GM19463 (cell line): ENCODE measurements at regions not wholly inside any gene's neighbourhood (a gene's known extent, or its start where the extent isn't known, plus 50 kb on each side); places are given as distances from the start of the nearest gene placed in this dataset.
"Not testable (repeated sequence)": the region's sequence is repeated elsewhere in the genome, so short reads cannot be mapped to it uniquely, and the experiment has no call there.

Experiments
- ATAC-seq: cut with Tn5 transposase; IDR thresholded peaks from one replicate; pipeline ENCODE4 v1.9.1; 2021; ENCODE audit warnings: mild to moderate bottlenecking, moderate library complexity; ENCODE audit not compliant: unreplicated experiment

DNA sequence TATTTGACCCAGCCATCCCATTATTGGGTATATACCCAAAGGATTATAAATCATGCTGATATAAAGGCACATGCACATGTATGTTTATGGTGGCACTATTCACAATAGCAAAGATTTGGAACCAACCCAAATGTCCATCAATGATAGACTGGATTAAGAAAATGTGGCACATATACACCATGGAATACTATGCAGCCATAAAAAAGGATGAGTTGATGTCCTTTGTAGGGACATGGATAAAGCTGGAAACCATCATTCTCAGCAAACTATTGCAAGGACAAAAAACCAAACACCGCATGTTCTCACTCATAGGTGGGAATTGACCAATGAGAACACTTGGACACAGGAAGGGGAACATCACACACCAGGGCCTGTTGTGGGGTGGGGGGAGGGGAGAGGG is 147.3 kb upstream of the STK26 start:
- not testable (repeated sequence) for ATAC-seq

DNA sequence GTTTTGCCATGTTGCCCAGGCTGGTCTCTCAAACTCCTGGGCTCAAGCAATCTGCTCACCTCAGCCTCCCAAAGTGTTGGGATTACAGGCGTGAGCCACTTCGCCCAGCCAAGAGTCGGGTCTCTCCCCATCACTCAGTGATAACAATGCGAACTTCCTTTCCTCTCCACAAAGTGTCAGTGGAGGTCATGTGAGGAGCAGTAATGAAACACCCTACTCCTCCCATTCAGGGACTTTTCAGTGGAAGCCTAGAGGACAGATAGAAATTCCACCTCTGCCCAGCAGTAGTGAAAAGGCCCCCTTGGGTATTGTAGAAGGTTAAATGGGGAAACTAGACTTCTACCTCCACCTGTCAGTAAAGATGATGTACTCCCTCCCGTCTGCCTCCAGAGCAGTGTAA is 141.9 kb upstream of the STK26 start:
- ATAC-seq: no peak

DNA sequence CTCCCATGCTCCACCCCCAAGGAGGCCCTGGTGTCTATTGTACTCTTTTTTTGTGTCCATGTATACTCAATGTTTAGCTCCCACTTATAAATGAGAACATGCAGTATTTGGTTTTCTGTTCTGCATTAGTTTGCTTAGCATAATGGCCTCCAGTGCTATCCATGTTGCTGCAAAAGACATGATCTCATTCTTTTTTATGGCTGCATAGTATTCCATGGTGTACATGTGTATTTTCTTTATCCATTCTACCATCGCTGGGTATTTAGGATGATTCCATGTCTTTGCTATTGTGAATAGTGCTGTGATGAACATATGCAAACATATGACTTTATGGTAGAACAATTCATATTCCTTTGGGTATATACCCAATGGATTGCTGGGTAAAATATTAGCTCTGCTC is 138.1 kb upstream of the STK26 start:
- not testable (repeated sequence) for ATAC-seq

DNA sequence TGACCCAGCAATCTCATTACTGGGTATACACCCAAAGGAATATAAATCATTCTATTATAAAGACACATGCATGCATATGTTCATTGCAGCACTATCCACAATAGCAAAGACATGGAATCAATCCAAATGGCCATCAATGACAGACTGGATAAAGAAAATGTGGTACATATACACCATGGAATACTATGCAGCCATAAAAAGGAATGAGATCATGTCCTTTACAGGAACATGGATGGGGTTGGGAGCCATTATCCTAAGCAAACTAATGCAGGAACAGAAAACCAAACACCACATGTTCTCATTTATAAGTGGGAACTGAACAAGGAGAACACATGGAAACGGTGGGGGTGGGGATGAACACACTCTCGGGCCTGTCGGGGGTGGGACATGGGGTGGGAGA is 129.2 kb upstream of the STK26 start:
- ATAC-seq: not testable (repeated sequence)

- no peak for ATAC-seq
Observed at GRCh38 chrX:131894995-131895394, 128.1 kb upstream of the STK26 start.

- ATAC-seq: no peak
Observed at GRCh38 chrX:131895807-131896206, 127.3 kb upstream of the STK26 start.

DNA sequence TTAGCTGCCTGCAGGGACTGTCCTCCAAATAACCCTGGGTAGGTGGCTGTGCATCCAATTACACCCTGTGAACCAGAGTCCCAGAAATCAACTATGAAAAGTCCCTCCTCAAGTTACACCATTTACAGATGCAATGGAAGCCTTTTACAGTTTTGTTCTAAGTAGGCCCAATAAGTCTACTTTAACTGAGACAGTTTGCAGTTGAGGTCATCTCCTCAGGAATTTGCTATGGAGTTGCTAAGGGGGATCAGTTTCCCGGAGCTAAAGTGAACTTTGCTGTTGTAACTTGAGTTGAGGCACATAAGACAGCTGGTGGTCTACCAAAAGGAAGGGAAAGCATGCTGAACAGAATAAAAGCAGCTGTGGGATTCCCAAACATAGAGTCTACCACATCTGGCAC is 121.6 kb upstream of the STK26 start:
- ATAC-seq: no peak

DNA sequence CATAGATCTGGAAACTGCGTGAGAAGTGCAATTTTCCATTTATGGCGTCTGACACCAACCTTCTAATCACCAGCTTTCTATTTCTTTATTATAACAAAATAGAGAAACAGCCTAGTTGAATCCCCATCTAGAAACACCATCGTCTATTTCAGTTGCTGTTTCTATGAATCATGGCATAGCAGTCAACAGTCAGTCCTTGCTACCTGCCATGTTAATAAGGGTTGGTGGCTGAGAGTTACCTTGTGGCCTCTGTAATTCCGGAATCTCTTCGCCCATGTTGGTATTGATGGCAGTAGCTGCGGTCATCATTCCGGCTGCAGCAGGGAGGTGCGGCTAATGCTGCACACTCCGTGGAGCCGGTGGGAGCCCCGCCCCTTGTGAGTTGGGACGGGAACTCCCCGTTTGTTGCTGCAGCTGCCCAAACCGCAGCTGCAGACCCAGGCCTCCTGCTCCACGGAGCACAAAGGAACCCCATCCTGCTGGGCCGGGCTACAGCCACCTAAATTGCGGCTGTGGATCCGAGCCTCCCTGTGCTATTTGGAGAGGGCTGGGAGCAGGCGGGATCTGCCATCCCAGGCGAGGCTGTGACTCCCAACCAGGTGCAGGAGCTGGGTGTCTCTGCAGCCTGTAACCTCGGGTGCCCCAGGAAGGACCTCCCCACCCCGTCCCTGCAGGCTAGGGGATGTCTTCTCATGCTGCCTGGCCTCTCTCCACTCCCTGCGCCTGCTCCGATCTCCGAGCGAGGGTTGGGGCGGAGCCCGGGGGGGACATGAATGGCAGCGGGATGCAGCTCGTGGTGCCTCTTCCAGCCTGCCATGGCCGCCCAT is 115.4 kb upstream of the STK26 start:
- ATAC-seq: no peak

DNA sequence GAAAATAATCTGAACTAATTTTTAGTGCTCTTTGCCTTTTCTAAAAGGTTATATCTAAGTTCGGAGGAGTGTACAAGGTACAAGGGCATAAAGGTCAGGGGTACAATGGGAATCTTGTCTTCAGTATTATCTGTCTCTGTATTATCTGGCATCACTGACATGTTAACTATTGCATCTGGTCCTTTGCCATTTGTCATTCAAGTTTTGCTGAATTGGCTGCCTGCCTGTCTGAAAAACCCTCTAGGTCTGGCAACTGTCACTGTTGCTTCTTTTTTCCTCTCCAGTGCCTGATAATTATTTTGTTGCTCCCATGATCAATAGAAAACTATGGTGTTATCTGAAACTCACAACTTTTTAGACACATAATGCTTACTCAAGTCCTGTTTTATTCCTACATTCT is 112.5 kb upstream of the STK26 start:
- ATAC-seq: no peak

- ATAC-seq: no peak
Observed at GRCh38 chrX:131915488-131915887, 107.6 kb upstream of the STK26 start.

- no peak for ATAC-seq
Observed at GRCh38 chrX:131917588-131917987, 105.5 kb upstream of the STK26 start.

GRCh38 chrX:131918839-131919238 is 104.3 kb upstream of the STK26 start:
- ATAC-seq: no peak

GRCh38 chrX:131923614-131924250 is 99.4 kb upstream of the STK26 start:
- ATAC-seq: no peak

GRCh38 chrX:131938749-131939148 is 84.4 kb upstream of the STK26 start:
- ATAC-seq: no peak

GRCh38 chrX:131942034-131942433 is 81.1 kb upstream of the STK26 start:
- ATAC-seq: no peak

DNA sequence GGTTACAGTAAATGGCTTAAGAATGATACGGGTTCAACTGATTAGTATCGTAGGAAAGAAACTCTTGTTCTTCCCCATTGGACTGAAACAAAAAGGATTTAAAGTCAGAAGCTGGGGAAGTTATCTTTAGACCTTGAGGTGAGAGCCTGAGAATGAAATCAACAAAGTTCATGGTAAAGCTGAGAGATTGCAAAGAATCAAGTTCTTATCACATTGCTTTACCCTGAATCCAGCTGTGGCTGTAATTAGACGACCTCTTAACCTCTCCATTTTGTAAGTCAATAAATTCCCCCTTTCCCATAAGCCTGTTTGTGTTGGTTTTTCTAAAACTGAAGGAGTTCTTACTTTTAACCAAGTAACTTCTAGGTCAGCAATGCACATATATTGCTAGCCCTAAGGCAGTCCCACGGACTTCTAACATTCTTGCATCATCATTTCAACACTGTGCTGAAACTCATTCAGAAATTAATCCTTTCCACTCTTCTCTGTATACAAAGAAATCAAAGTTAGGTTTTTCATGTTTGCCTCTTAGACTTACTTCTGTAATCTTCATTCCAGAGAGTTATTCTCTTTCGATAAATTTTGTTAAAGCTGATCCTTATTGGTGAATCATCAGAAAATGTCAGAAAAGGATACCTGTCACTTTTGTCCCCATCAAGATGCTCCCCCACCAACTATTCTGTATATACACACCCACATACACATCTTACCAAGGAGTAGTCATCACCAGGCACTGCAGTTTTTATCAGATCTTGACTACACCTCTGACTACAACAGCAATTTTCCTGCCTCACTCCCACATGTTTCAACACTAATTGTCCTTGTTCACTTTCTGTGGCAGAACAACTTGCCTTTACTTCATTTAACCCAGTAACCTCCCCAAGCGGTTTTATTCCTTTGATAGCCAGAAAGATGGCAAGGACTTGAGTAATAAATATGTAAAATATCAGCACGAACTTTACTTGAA is 77.9 kb upstream of the STK26 start:
- ATAC-seq: no peak

DNA sequence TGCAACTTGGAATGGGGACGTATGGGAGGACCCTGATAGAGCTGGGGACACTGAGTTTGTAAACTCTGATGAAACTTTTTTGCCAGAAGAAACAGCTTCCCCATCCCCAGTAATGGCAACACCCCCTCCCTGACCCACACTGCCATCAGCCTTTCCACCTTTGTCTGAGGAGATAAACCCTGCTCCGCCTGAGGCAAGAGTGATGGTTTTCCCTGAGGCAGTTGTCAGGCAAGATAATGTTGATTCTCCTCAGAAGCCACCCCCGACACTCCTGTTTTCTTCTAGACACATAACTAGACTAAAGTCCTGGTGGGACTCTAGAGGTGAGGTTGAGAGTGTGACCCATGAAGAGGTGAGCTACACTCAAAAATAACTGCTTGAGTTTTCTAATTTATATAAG is 71.9 kb upstream of the STK26 start:
- ATAC-seq: no peak

DNA sequence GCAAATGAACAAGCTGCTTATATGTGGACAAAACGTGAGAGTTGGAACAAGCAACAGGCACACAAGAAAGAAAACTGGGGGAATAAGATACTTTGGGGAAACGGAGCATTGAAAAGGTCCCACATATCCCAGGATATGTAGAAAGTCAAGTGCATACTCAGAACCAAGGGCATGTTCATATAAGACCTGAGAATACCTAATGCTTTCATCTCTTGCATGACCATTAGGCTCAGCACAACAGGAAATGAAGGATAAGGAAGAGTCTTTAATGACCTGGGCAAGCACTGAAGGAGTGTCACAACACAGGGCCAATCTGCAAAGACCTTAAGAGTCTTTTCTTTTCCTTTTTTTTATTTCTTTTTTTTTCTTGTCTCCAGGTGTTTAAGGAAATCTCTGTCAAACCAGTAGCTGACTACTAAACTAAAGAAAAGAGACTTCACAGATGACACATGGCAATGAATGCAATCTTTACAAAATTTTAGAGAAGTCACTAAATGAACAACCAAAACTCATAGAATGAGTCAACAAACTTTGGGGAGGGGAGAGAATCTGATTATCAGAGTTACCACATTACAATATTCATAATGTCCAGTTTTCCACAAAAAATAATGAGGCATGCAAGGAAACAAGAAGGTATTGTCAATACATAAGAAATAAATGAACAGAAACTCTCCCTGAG is 67.9 kb upstream of the STK26 start:
- ATAC-seq: no peak

DNA sequence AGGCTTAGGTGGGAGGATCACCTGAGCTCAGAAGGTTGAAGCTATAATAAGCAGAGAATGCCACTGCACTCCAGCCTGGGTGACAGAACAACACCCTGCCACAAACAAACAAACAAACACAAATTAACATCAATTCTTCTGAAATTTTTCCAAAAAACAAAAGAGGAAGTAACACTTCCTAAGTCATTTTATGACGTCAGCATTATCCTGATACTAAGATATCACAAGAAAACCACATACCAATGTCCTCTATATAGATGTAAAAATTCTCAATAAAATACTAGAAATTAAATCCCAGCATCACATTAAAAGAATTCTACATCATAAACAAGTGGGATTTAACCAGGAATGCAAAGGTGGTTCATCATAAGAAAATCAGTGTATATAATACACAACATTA is 64.4 kb upstream of the STK26 start:
- no peak for ATAC-seq

DNA sequence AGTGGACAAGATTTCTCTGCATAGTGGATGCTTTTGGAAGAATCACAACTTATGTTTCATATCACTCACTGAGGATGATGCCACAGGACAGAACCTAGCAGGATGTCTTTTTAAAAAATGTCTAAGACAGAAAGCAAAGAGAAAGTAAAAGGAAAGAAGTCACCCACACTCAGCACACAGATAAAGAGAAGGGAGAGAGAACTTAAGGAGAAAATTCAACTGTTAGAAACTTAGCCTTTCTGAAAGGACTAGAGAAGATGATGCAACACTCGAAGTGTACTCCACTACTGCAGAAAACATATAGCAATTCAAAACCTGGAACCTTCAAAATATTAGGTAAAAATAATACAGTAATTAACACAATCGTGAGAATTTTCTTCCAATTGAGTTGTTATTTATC is 52.8 kb upstream of the STK26 start:
- ATAC-seq: no peak
